ENCODE measurements at regions not wholly inside any gene's neighbourhood (a gene's known extent, or its start where the extent isn't known, plus 50 kb on each side); places are given as distances from the start of the nearest gene placed in this dataset.

DNA sequence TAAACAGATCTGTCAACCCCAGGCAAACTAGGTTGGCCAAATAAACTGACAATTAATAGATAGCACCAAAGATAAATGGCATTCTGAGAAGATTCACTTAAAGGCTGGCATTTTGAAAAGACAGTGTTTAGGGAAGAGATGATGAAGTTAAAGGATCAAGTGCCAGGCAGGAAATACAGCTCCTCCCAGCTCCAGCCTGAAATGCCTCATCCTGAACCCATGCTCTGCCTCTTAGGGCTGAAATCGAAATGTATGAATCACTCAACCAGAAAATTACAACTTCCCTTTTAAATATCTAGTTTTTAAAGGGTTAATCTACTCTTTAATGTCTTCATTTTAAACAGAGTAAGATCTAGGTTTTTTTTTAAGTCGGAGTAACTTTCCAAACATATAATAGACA is 171.2 kb upstream of the UBL3 start:
- TF ChIP-seq, protein P1, sequence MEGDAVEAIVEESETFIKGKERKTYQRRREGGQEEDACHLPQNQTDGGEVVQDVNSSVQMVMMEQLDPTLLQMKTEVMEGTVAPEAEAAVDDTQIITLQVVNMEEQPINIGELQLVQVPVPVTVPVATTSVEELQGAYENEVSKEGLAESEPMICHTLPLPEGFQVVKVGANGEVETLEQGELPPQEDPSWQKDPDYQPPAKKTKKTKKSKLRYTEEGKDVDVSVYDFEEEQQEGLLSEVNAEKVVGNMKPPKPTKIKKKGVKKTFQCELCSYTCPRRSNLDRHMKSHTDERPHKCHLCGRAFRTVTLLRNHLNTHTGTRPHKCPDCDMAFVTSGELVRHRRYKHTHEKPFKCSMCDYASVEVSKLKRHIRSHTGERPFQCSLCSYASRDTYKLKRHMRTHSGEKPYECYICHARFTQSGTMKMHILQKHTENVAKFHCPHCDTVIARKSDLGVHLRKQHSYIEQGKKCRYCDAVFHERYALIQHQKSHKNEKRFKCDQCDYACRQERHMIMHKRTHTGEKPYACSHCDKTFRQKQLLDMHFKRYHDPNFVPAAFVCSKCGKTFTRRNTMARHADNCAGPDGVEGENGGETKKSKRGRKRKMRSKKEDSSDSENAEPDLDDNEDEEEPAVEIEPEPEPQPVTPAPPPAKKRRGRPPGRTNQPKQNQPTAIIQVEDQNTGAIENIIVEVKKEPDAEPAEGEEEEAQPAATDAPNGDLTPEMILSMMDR (IDR thresholded peaks at IDR 0.05 in 4 of 5, conservative IDR thresholded peaks at IDR 0.05 in 1 of 5), result no peak
- TF ChIP-seq POLR2A (IDR thresholded peaks at IDR 0.05), result no peak

Measured in gastrocnemius medialis (tissue), 4 donors.